Ovary (tissue), 7 donors: ENCODE measurements at regions not wholly inside any gene's neighbourhood (a gene's known extent, or its start where the extent isn't known, plus 50 kb on each side); places are given as distances from the start of the nearest gene placed in this dataset.
"Not testable (repeated sequence)": the region's sequence is repeated elsewhere in the genome, so short reads cannot be mapped to it uniquely, and the experiment has no call there.

Source experiments
- DNase-seq, 5 donors: peaks; one replicate each; pipeline ENCODE4 v3.0.0-alpha.2; 2019 to 2020
- H3K27ac ChIP-seq, 2 donors: fragments of 200-600 bp; one replicate each; pipeline versions ENCODE4 v1.5.1 to v1.8.0; 2019 to 2022
- H3K27me3 ChIP-seq: fragments of 200-600 bp; one replicate; pipeline ENCODE4 v1.8.0; 2022
- H3K36me3 ChIP-seq: fragments of 200-600 bp; sonication (generic); one replicate; pipeline ENCODE4 v1.5.1; 2019
- H3K4me1 ChIP-seq: one replicate; pipeline ENCODE4 v1.8.1; 2013; ENCODE audit warnings: mild to moderate bottlenecking, moderate library complexity; ENCODE audit not compliant: insufficient read depth
- H3K4me3 ChIP-seq: fragments of 200-600 bp; sonication (generic); one replicate; pipeline ENCODE4 v1.5.1; 2017
- H3K9me3 ChIP-seq, 2 donors: fragments of 200-600 bp in 1 of 2; sonication (generic) in 1 of 2; one replicate each; pipeline versions ENCODE4 v1.5.1 to v1.8.1; 2013 to 2019; ENCODE audit warnings: mild to moderate bottlenecking in 1 of 2, moderate library complexity in 1 of 2
- CTCF ChIP-seq, 3 donors: fragments of 450-650 bp in 2 of 3; fragments of 200-600 bp in 1 of 3; IDR thresholded peaks; one replicate each; pipeline versions ENCODE4 v1.5.1 to v1.8.0; 2016 to 2022; ENCODE audit warnings: antibody characterized with exemption in 3 of 3, mild to moderate bottlenecking in 1 of 3
- EP300 ChIP-seq: sonication (generic); formaldehyde crosslinking; IDR thresholded peaks from one replicate; pipeline ENCODE4 v1.6.1; 2017; ENCODE audit warnings: antibody characterized with exemption
- POLR2A ChIP-seq: fragments of 450-650 bp; IDR thresholded peaks from one replicate; pipeline ENCODE4 v1.6.1; 2017; ENCODE audit warnings: antibody characterized with exemption, mild to moderate bottlenecking, moderate library complexity
- WGBS, 3 donors: extraction: QIAGEN DNeasy Blood & Tissue Kit in 1 of 3; methylation state at CpG; one replicate each; pipeline versions ENCODE4 v1.1.5 to v1.1.7; 2013 to 2017; 5-methylcytosine and 5-hydroxymethylcytosine counted together
- intact Hi-C, 4 donors: fragments of 100-400 bp; cut with DNase I; formaldehyde crosslinking; loops; one replicate each; pipeline versions ENCODE4 v1.11.0 to v1.15.1; 2022 to 2023
- donor health status: DM: no; HTN: no; CAD: no; lungs with moderate emphysema.
- donor health status: DM: no; HTN: no; CAD: no.
- donor health status: Bipolar disorder and iron deficiency.
- donor health status: DM: no; HTN: no; CAD: no.
- donor health status: DM: yes; HTN: yes; CAD: no.

GRCh38 chr21:35713914-35714313, 346.4 kb downstream of the SETD4 start:
- 18 to 53% (median 26%) methylated on average over 2 of the region's 2 CpGs for WGBS, 3 donors
- intact Hi-C loops = no loop called here
- Histone ChIP-seq H3K36me3 (no peaks in the 10 kb centered on the region), H3K9me3 (no peaks in the 10 kb centered on the region), H3K27me3 (no peaks in the 10 kb centered on the region), H3K4me1 (no peaks in the 10 kb centered on the region), H3K4me3 (no peak overlapping the region), H3K27ac (no peak overlapping the region)
- no peak for DNase-seq
- TF ChIP-seq CTCF (IDR thresholded peaks at IDR 0.05) (no peak), EP300 (no peak), POLR2A (no peak)

DNA sequence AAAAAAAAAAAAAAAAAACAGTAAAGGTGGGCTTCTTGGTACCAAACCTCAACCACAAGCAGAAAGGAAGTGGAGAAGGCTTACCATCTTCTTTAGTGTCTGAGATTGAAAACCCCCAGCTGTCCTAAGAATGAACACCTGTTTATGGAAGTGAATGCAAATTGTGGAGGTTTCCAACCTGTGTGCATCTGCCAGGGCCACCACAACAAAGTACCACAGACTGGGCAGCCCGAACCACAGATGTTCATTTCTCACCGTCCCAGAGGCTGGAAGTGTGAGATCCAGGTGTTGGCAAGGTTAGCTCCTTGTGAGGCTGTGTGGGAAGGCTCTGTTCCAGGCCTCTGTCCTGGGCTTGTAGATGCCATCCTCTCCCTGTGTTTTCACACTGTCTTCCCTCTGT, 348.7 kb downstream of the SETD4 start:
- intact Hi-C loops = no loop called here
- no peaks in the 10 kb centered on the region for H3K4me1 ChIP-seq
- no peaks in the 10 kb centered on the region for H3K36me3 ChIP-seq
- no peak for TF ChIP-seq CTCF (IDR thresholded peaks at IDR 0.05)
- H3K9me3 ChIP-seq = no peaks in the 10 kb centered on the region
- H3K27ac ChIP-seq = no peak overlapping the region
- 88 to 92% (median 89%) methylated on average over 2 of the region's 2 CpGs for whole genome bisulfite sequencing, 3 donors
- no peak overlapping the region for H3K4me3 ChIP-seq
- DNase-seq = no peak
- no peaks in the 10 kb centered on the region for H3K27me3 ChIP-seq

DNA sequence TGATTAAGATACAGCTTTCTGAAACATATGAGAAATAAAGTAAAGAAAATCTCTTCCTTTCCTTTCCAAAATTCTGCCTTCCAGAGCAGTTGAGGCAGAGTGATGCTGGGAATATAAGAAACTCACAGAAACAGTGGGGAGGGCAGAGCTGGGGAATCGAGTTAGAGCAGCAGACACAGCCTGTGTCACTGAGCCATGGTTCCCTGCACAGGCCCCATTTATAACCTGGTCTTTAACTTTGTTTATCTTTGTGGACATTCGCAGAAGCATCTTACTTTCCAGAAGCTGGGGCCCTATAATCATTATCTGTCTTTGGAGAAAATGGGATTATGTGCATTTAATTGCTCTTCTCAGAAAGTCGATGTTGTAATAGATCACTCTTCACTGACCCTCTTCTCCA, 349.1 kb downstream of the SETD4 start:
- no peak for DNase-seq
- 73 to 82% (median 77%) methylated on average over 3 of the region's 3 CpGs for WGBS, 3 donors
- no peaks in the 10 kb centered on the region for H3K27me3 ChIP-seq
- intact Hi-C loops = no loop called here
- H3K27ac ChIP-seq = no peak overlapping the region
- H3K4me1 ChIP-seq = no peaks in the 10 kb centered on the region
- no peak overlapping the region for H3K4me3 ChIP-seq
- no peaks in the 10 kb centered on the region for H3K9me3 ChIP-seq
- no peak for TF ChIP-seq CTCF (IDR thresholded peaks at IDR 0.05)
- no peak for TF ChIP-seq EP300
- TF ChIP-seq POLR2A = no peak
- H3K36me3 ChIP-seq = no peaks in the 10 kb centered on the region

DNA sequence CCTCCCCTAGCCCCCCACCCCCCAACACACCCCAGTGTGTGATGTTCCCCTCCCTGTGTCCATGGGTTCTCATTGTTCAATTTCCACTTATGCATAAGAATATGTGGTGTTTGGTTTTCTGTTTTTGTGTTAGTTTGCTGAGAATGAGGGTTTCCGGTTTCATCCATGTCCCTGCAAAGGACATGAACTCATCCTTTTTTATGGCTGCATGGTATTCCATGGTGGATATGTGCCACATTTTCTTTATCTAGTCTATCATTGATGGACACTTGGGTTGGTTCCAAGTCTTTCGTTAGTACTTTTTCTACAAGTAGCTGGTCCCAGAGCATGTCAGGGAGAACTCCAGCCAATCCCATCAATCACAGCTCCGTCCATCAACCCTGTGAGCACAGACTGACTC, 350.3 kb downstream of the SETD4 start:
- H3K4me3 ChIP-seq, H3K27ac ChIP-seq, H3K9me3 ChIP-seq, H3K27me3 ChIP-seq, DNase-seq, H3K36me3 ChIP-seq, intact Hi-C loops, H3K4me1 ChIP-seq: not testable (repeated sequence)
- WGBS, 3 donors = 35 to 95% (median 93%) methylated on average over 3 of the region's 3 CpGs

GRCh38 chr21:35705888-35706287, 354.4 kb downstream of the SETD4 start:
- no peak for DNase-seq
- intact Hi-C loops = no loop called here
- Histone ChIP-seq H3K27me3 (no peaks in the 10 kb centered on the region), H3K27ac (no peak overlapping the region), H3K4me3 (no peak overlapping the region), H3K36me3 (no peaks in the 10 kb centered on the region), H3K9me3 (no peaks in the 10 kb centered on the region), H3K4me1 (no peaks in the 10 kb centered on the region)
- WGBS, 3 donors = 100% methylated on average over 1 of the region's 1 CpG
- TF ChIP-seq CTCF (IDR thresholded peaks at IDR 0.05) = no peak
- no peak for TF ChIP-seq EP300
- no peak for TF ChIP-seq POLR2A
